ENCODE measurements at regions not wholly inside any gene's neighbourhood (a gene's known extent, or its start where the extent isn't known, plus 50 kb on each side); places are given as distances from the start of the nearest gene placed in this dataset.

DNA sequence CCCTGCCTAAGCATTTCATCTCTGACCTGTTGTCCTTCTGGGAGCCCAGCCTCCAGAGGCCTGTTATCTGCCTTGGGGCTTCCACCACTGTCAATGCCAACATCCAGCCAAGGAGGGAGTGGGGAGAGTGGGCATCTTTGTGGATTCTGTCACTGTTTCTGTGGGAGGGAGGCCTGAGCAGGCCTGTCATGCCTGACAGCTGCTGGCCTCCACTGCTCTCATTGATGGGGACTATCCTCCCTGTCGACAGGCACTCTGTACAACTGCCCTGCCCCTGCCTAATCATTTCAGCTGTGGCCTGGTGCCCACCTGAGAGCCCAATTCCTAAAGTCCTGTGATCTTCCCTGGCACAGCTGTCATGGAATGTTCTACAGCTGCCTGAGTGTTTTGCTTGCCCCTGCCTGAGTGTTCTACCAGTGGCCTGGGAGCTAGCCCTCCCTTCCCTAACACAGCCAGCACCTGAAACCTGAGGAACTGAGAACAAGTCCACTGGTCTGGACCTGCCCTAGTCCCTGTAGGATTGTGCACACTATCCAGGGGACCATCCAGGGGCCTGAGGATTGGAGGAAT lies 145.3 kb downstream of the FAM83B start:
- H3K4me3 ChIP-seq (ENCODE audit: low read depth, low read length) = no peak overlapping the region
- H3K36me3 ChIP-seq (replicated peaks) = no peaks in the 10 kb centered on the region
- TF ChIP-seq CTCF (IDR thresholded peaks at IDR 0.05; ENCODE audit: low read depth, low read length, missing control alignments) = no peak
- no peak for DNase-seq
- H3K27me3 ChIP-seq (replicated peaks) = no peaks in the 10 kb centered on the region
- in situ Hi-C loops (cut with HindIII; ENCODE audit: low pct_ligation_motif_present, low sequenced_read_pairs) = no loop called here
- no peak overlapping the region for H3K27ac ChIP-seq

- Histone ChIP-seq H3K27me3 (replicated peaks) (no peaks in the 10 kb centered on the region), H3K36me3 (replicated peaks) (no peaks in the 10 kb centered on the region), H3K4me3 (ENCODE audit: low read depth, low read length) (no peak overlapping the region), H3K27ac (no peak overlapping the region)
- TF ChIP-seq CTCF (IDR thresholded peaks at IDR 0.05; ENCODE audit: low read depth, low read length, missing control alignments) = peak; percentile 39
- in situ Hi-C loops (cut with HindIII; ENCODE audit: low pct_ligation_motif_present, low sequenced_read_pairs) = no loop called here
- DNase-seq = no peak
Observed at GRCh38 chr6:54992789-54993188, 146.2 kb downstream of the FAM83B start.

DNA sequence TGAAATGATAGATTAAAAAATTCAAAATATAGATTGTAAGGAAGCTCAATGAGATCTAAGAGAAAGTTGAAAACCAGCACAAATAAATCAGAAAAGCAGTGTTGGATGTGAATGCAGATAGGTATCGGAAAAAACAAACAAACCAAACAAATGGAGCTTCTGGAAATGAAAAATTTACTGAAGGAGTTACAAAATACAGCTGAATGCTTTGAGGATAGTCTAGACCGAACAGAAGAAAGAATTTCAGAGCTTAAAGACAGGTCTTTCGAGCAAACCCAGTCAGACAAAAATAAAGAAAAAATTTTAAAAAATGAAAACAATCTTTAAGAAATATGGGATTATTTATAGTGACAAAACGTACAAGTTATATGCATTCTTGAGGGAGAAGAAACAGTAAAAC lies 146.7 kb downstream of the FAM83B start:
- no peak overlapping the region for H3K27ac ChIP-seq
- no peak for DNase-seq
- in situ Hi-C loops (cut with HindIII; ENCODE audit: low pct_ligation_motif_present, low sequenced_read_pairs) = no loop called here

DNA sequence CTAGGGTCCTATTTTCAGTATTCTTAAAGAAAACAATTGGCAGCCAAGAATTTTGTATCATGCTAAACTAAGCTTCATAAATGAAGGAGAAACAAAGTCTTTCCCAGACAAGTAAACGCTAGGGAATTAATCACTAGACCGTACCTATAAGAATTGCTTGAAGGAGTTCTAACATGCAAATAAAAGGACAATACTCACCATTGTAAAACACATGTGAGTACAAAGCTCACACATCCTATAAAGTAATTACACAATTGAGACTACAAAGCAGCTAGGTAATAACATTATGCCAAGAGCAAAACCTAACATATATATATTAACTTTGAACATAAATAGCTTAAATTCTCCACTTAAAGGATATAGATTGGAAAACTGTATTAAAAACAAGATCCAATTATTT lies 147.4 kb downstream of the FAM83B start:
- DNase-seq = no peak
- in situ Hi-C loops (cut with HindIII; ENCODE audit: low pct_ligation_motif_present, low sequenced_read_pairs) = no loop called here
- no peak for TF ChIP-seq CTCF (IDR thresholded peaks at IDR 0.05; ENCODE audit: low read depth, low read length, missing control alignments)
- no peaks in the 10 kb centered on the region for H3K36me3 ChIP-seq (replicated peaks)
- no peak overlapping the region for H3K4me3 ChIP-seq (ENCODE audit: low read depth, low read length)
- no peaks in the 10 kb centered on the region for H3K27me3 ChIP-seq (replicated peaks)
- H3K27ac ChIP-seq = no peak overlapping the region

More for the DNA sequence above, 146.7 kb downstream of the FAM83B start:
- H3K4me3 ChIP-seq (ENCODE audit: low read depth, low read length) = no peak overlapping the region
- no peaks in the 10 kb centered on the region for H3K27me3 ChIP-seq (replicated peaks)
- no peaks in the 10 kb centered on the region for H3K36me3 ChIP-seq (replicated peaks)
- TF ChIP-seq CTCF (IDR thresholded peaks at IDR 0.05; ENCODE audit: low read depth, low read length, missing control alignments) = no peak

DNA sequence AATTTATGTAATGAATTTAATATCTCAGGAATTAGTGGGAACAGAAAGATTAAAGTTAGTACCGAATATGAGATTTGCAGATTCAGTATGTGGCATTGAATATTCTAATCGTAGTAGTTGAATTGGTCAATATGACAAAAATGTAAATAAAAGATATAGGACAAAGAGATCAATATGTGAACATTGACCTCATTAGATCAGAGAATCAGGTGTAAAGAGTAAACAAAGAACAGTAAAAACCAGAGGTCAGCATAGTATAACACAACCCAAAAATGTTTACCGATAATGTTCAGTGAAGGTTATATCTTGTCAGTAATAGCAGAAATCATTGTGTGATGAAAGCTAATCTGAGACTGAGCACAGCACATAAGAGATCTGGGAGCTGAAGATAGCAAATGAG lies 152.0 kb downstream of the FAM83B start:
- H3K4me3 ChIP-seq (ENCODE audit: low read depth, low read length) = no peak overlapping the region
- TF ChIP-seq CTCF (IDR thresholded peaks at IDR 0.05; ENCODE audit: low read depth, low read length, missing control alignments) = no peak
- H3K36me3 ChIP-seq (replicated peaks) = no peaks in the 10 kb centered on the region
- in situ Hi-C loops (cut with HindIII; ENCODE audit: low pct_ligation_motif_present, low sequenced_read_pairs) = no loop called here
- H3K27ac ChIP-seq = no peak overlapping the region
- DNase-seq = no peak
- H3K27me3 ChIP-seq (replicated peaks) = no peaks in the 10 kb centered on the region
